GM12878 (cell line): ENCODE measurements at regions not wholly inside any gene's neighbourhood (a gene's known extent, or its start where the extent isn't known, plus 50 kb on each side); places are given as distances from the start of the nearest gene placed in this dataset.

Experiments
- ATAC-seq: fragments of 200-7000 bp; cut with Tn5 transposase; 3 replicates; pipeline ENCODE4 v1.9.1; 2020; ENCODE audit warnings: mild to moderate bottlenecking, moderate library complexity
- BruUV-seq: library from RNA; stranded (reverse); fragments of 400-500 nt; replicated peaks from 2 replicates; lab custom pipeline; 2021; lab: Mats Ljungman, UMichigan
- CTCF ChIA-PET: fragments of 300-600 bp; sonication (Branson Sonifier 250); formaldehyde crosslinking; extraction: SDS; loops from one replicate; lab custom pipeline; 2021; ENCODE audit warnings: inconsistent platforms; lab: Yijun Ruan, JAX
- POLR2A ChIA-PET: fragments of 350-600 bp; formaldehyde crosslinking; extraction: SDS; loops from one replicate; lab custom pipeline; 2021; ENCODE audit warnings: inconsistent platforms; lab: Charles Lee
- RAD21 ChIA-PET: fragments of 300-600 bp; sonication (Branson Sonifier 250); formaldehyde crosslinking; loops from one replicate; lab custom pipeline; 2023; ENCODE audit warnings: antibody characterized with exemption; ENCODE audit not compliant: unreplicated experiment; lab: Charles Lee
- SMC1A ChIA-PET: fragments of 300-600 bp; sonication (Branson Sonifier 250); formaldehyde crosslinking; loops from one replicate; lab custom pipeline; 2023; ENCODE audit not compliant: unreplicated experiment, uncharacterized antibody; lab: Charles Lee
- DNase-seq: peaks from one replicate; pipeline ENCODE4 v3.0.0-alpha.2; 2011; ENCODE audit warnings: low read depth, low spot score
- FAIRE-seq: peaks from 3 replicates; lab custom pipeline; 2011; peaks lifted over from hg19 to GRCh38; lab: Jason Lieb, UNC
- H2AFZ ChIP-seq: 2 replicates; pipeline ENCODE4 v1.6.0; 2011; ENCODE audit warnings: low read depth, low read length, control low read depth; ENCODE audit not compliant: control insufficient read depth
- H3K27ac ChIP-seq: 2 replicates; pipeline ENCODE4 v1.5.1; 2011; ENCODE audit warnings: control low read depth; ENCODE audit not compliant: control insufficient read depth, insufficient read depth
- H3K27me3 ChIP-seq, 2 experiments: replicated peaks in 1 of 2; 2 replicates each; pipeline versions ENCODE4 v1.6.0 to v1.6.1; 2011; ENCODE audit warnings: low read length in 1 of 2; ENCODE audit not compliant: control insufficient read depth in 2 of 2, insufficient read depth in 2 of 2
- H3K36me3 ChIP-seq, 2 experiments: 2 replicates each; pipeline ENCODE4 v1.5.1; 2011; ENCODE audit warnings: low read length in 1 of 2; ENCODE audit not compliant: control insufficient read depth in 2 of 2, insufficient read depth in 2 of 2
- H3K4me1 ChIP-seq: 2 replicates; pipeline ENCODE4 v1.6.1; 2011; ENCODE audit warnings: mild to moderate bottlenecking, low read length, moderate library complexity, mixed read lengths; ENCODE audit not compliant: control insufficient read depth, insufficient read depth
- H3K4me2 ChIP-seq: 2 replicates; pipeline ENCODE4 v1.6.0; 2011; ENCODE audit warnings: control low read depth; ENCODE audit not compliant: control insufficient read depth, insufficient read depth
- H3K4me3 ChIP-seq: fragments of 200-600 bp; sonication (generic); 2 replicates; pipeline ENCODE4 v1.5.1; 2016
- H3K79me2 ChIP-seq: 2 replicates; pipeline ENCODE4 v1.6.0; 2011; ENCODE audit warnings: low read length; ENCODE audit not compliant: control insufficient read depth, insufficient read depth
- H3K9ac ChIP-seq: 2 replicates; pipeline ENCODE4 v1.8.0; 2011; ENCODE audit warnings: low read length, control low read depth, mixed read lengths; ENCODE audit not compliant: control insufficient read depth, insufficient read depth
- H3K9me3 ChIP-seq: replicated peaks from 3 replicates; pipeline ENCODE4 v1.5.1; 2011; ENCODE audit warnings: mild to moderate bottlenecking, low read length; ENCODE audit not compliant: control insufficient read depth, insufficient read depth
- H4K20me1 ChIP-seq: 2 replicates; pipeline ENCODE4 v1.6.0; 2011; ENCODE audit not compliant: control insufficient read depth, insufficient read depth
- ATF7 ChIP-seq: fragments of 450-650 bp; IDR thresholded peaks from 2 replicates; pipeline ENCODE4 v1.6.1; 2016; ENCODE audit warnings: low read depth, mild to moderate bottlenecking
- BCL11A ChIP-seq: IDR thresholded peaks from 2 replicates; pipeline ENCODE4 v1.6.1; 2011; ENCODE audit warnings: low read depth, low read length
- CBX3 ChIP-seq: fragments of 200-600 bp; sonication (generic); IDR thresholded peaks from 2 replicates; pipeline ENCODE4 v1.6.1; 2016; ENCODE audit warnings: low read depth, borderline replicate concordance
- EP300 ChIP-seq, 2 experiments: fragments of 150-350 bp in 1 of 2; IDR thresholded peaks; 2 replicates each; pipeline ENCODE4 v1.6.1; 2011 to 2012; ENCODE audit warnings: low read depth in 2 of 2, low read length in 2 of 2, borderline replicate concordance in 1 of 2, improper control_type of control experiment in 1 of 2, inconsistent platforms in 1 of 2; ENCODE audit not compliant: control insufficient read depth in 1 of 2
- IRF4 ChIP-seq: IDR thresholded peaks from 2 replicates; pipeline ENCODE4 v1.6.1; 2011; ENCODE audit warnings: low read depth, low read length
- MYC ChIP-seq: IDR thresholded peaks from 2 replicates; pipeline ENCODE4 v1.6.1; 2011; ENCODE audit warnings: mild to moderate bottlenecking, low read length, moderate library complexity, inconsistent platforms; ENCODE audit not compliant: insufficient read depth, insufficient replicate concordance, insufficient read length, severe bottlenecking
- POLR2AphosphoS2 ChIP-seq: IDR thresholded peaks from 2 replicates; pipeline ENCODE4 v1.6.1; 2011; ENCODE audit warnings: low read depth, mild to moderate bottlenecking, low read length, improper control_type of control experiment, moderate library complexity
- RB1 ChIP-seq: fragments of 450-650 bp; formaldehyde crosslinking; IDR thresholded peaks from 2 replicates; pipeline ENCODE4 v1.6.1; 2017; ENCODE audit warnings: mild to moderate bottlenecking, borderline replicate concordance
- RCOR1 ChIP-seq: conservative IDR thresholded peaks from 2 replicates; pipeline ENCODE4 v1.6.1; 2012; ENCODE audit warnings: low read depth, low read length, improper control_type of control experiment
- SMAD1 ChIP-seq: fragments of 450-650 bp; IDR thresholded peaks from 2 replicates; pipeline ENCODE4 v1.6.1; 2018; ENCODE audit warnings: mild to moderate bottlenecking, low read depth; ENCODE audit not compliant: partially characterized antibody
- SRF ChIP-seq, 2 experiments: IDR thresholded peaks; 2 replicates each; pipeline ENCODE4 v1.6.1; 2011; ENCODE audit warnings: low read depth in 2 of 2, low read length in 2 of 2, mild to moderate bottlenecking in 1 of 2, moderate library complexity in 1 of 2
- SUPT20H ChIP-seq: IDR thresholded peaks from 2 replicates; pipeline ENCODE4 v1.6.1; 2011; ENCODE audit warnings: low read depth, mild to moderate bottlenecking, low read length, moderate library complexity, borderline replicate concordance; ENCODE audit not compliant: control insufficient read depth
- TCF3 ChIP-seq: IDR thresholded peaks from 2 replicates; pipeline ENCODE4 v1.6.1; 2012; ENCODE audit warnings: low read depth, mild to moderate bottlenecking, low read length, borderline replicate concordance; ENCODE audit not compliant: insufficient read depth
- WRNIP1 ChIP-seq: IDR thresholded peaks from 2 replicates; pipeline ENCODE4 v1.6.1; 2011; ENCODE audit warnings: low read depth, low read length, improper control_type of control experiment, borderline replicate concordance
- WGBS: methylation state at CpG from one replicate; pipeline ENCODE4 v1.1.6; 2016; ENCODE audit warnings: low lambda C conversion rate; ENCODE audit not compliant: insufficient replicate concordance, insufficient coverage; ENCODE audit errors: missing lambda C conversion rate; 5-methylcytosine and 5-hydroxymethylcytosine counted together
- in situ Hi-C: fragments of 300-500 bp; cut with MboI; formaldehyde crosslinking; loops from 9 replicates; pipeline ENCODE4 v1.14.3; 2018; ENCODE audit warnings: mixed read lengths
- intact Hi-C: fragments of 100-400 bp; cut with micrococcal nuclease; formaldehyde crosslinking; loops from one replicate; pipeline ENCODE4 v1.14.2; 2022; ENCODE audit not compliant: unreplicated experiment

DNA sequence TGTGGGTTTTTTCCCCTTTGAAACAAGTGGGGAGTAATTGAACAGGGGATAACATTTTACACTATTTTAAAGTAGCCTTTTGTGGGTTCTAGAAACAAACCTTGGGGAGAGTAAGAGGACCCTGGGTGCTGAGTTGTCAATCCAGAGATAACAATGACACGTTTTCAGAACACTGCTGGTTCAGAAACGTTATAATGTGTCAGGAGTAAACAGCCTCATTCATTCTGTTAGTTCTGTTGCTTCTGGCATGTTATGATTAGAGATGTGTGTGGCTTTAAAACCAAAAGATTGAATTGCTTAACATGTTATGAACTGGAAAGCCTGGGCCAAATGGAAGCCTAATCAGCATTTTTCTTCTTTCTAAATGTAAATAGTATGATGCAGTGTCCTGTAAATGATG, 680.5 kb upstream of the NOVA1 start:
- ChIA-PET SMC1A (no interaction called here), RAD21 (no interaction called here), POLR2A (no interaction called here)
- Histone ChIP-seq H3K9me3 (no peaks in the 10 kb centered on the region), H3K79me2 (no peaks in the 10 kb centered on the region), H3K4me2 (no peak overlapping the region), H3K27ac (no peak overlapping the region), H3K9ac (no peak overlapping the region), H3K4me3 (no peak overlapping the region), H3K27me3 (no peaks in the 10 kb centered on the region)
- no peak for ATAC-seq
- in situ Hi-C loops: no loop called here
- intact Hi-C loops: no loop called here
- BruUV-seq: no TSS peak
- TF ChIP-seq SRF (IDR thresholded peaks at IDR 0.05; ENCODE audit: low read depth in 2 of 2, low read length in 2 of 2) (no peak), WRNIP1 (no peak), SMAD1 (no peak), EP300 (IDR thresholded peaks at IDR 0.05; ENCODE audit: borderline replicate concordance in 1 of 2, control insufficient read depth in 1 of 2, low read depth in 2 of 2, low read length in 2 of 2) (no peak), MYC (no peak), POLR2AphosphoS2 (no peak), ATF7 (no peak), RCOR1 (no peak), RB1 (no peak), IRF4 (no peak), SUPT20H (no peak), BCL11A (no peak), TCF3 (no peak), CBX3 (no peak)
- TF ChIP-seq, all 136 proteins: peak for 0
- DNase-seq (no peak), FAIRE-seq (no peak)
- Histone ChIP-seq H4K20me1 (no peaks in the 10 kb centered on the region), H3K4me1 (no peaks in the 10 kb centered on the region), H3K36me3 (no peaks in the 10 kb centered on the region), H2AFZ (no peak overlapping the region)
- WGBS: 0% methylated on average over 2 of the region's 2 CpGs
- CTCF ChIA-PET: no interaction called here
